CD4-positive, CD25-positive, alpha-beta regulatory T cell (primary cell): ENCODE measurements at regions not wholly inside any gene's neighbourhood (a gene's known extent, or its start where the extent isn't known, plus 50 kb on each side); places are given as distances from the start of the nearest gene placed in this dataset.

Experiments used
- ATAC-seq, 2 donors: fragments of 150-1000 bp; cut with Tn5 transposase; one replicate each; pipeline ENCODE4 v1.10.0; 2021; ENCODE audit warnings: low read depth in 2 of 2, moderate number of reproducible peaks in 2 of 2, moderate library complexity in 1 of 2
- DNase-seq, 3 donors: peaks; one replicate each; pipeline versions ENCODE4 v3.0.0 to v3.0.0-alpha.2; 2012 to 2022; ENCODE audit warnings: mixed read lengths in 1 of 3
- H3K27ac ChIP-seq: one replicate; pipeline ENCODE4 v1.7.0; 2013; ENCODE audit warnings: mild to moderate bottlenecking, low read length; ENCODE audit not compliant: insufficient read depth, poor library complexity, severe bottlenecking
- H3K27me3 ChIP-seq: one replicate; pipeline ENCODE4 v1.7.0; 2013; ENCODE audit warnings: low read length; ENCODE audit not compliant: control insufficient read depth, insufficient read depth
- H3K36me3 ChIP-seq: one replicate; pipeline ENCODE4 v1.7.0; 2013; ENCODE audit warnings: mild to moderate bottlenecking, low read length, moderate library complexity; ENCODE audit not compliant: control insufficient read depth, insufficient read depth
- H3K4me1 ChIP-seq: 2 replicates; pipeline ENCODE4 v1.7.0; 2013; ENCODE audit warnings: mild to moderate bottlenecking, low read length; ENCODE audit not compliant: insufficient read depth, control insufficient read depth, poor library complexity, severe bottlenecking
- H3K4me3 ChIP-seq: one replicate; pipeline ENCODE4 v1.7.0; 2013; ENCODE audit warnings: low read depth, mild to moderate bottlenecking, low read length, moderate library complexity
- H3K9me3 ChIP-seq, 2 experiments: 1 replicate in 1 of 2; 2 replicates in 1 of 2; pipeline ENCODE4 v1.7.0; 2013; ENCODE audit warnings: low read length in 2 of 2, mild to moderate bottlenecking in 1 of 2, moderate library complexity in 1 of 2; ENCODE audit not compliant: control insufficient read depth in 2 of 2
- H3K27ac Mint-ChIP-seq, 3 donors: one replicate each; pipeline ENCODE4 v1.8.0; 2020 to 2022; ENCODE audit warnings: mild to moderate bottlenecking in 3 of 3, mixed read lengths in 3 of 3, moderate library complexity in 2 of 3
- H3K27me3 Mint-ChIP-seq: one replicate; pipeline ENCODE4 v1.8.0; 2022; ENCODE audit warnings: mild to moderate bottlenecking, mixed read lengths
- H3K36me3 Mint-ChIP-seq: one replicate; pipeline ENCODE4 v1.8.0; 2020; ENCODE audit warnings: mixed read lengths
- H3K4me1 Mint-ChIP-seq, 4 donors: one replicate each; pipeline ENCODE4 v1.8.0; 2020 to 2022; ENCODE audit warnings: mixed read lengths in 4 of 4, mild to moderate bottlenecking in 1 of 4
- H3K4me3 Mint-ChIP-seq, 4 donors: one replicate each; pipeline ENCODE4 v1.8.0; 2020 to 2022; ENCODE audit warnings: mild to moderate bottlenecking in 4 of 4, mixed read lengths in 4 of 4, moderate library complexity in 3 of 4
- H3K9me3 Mint-ChIP-seq, 7 donors: one replicate each; pipeline ENCODE4 v1.8.0; 2020 to 2022; ENCODE audit warnings: mixed read lengths in 7 of 7, mild to moderate bottlenecking in 3 of 7, moderate library complexity in 2 of 7

DNA sequence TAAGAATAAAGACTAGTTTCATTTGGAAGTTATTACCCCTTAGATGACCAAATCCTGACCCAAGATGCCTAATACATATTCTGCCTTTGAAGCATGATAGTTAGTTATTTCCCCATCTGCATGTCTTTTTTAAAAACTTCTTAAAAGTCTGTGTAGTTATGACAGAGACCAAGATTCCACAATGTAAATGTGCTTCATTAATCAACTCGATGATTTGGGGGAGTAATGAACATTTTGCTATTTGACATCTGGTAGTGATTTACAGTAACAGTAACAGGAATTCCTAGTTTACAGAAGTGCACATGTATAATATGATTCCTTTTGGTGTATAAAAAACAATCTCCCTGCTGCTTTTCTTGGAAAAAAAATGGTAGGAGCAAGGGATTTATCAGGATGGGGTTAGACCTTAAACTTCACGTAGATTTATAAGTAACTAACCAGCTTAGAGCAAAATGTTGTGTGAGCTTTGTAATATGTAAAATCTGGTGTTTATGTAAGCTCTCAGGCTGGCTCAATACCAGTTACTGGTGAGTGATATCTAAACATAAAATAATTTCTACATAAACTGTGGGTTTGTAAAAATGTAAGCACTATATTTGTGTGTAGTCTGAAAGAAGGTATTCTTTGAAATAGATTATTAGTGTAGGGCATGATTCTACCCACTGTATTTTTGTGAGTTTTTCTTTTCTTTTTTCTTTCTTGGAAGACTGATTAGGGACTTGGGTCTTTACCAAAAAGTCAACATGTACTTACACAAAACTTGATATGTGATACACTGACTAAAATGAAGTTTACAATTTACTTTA is 641.6 kb downstream of the EPHA4 start:
- ATAC-seq (no peak), DNase-seq (no peak)
- Histone ChIP-seq H3K9me3 (peaks cover 3 to 10% of the 10 kb centered on the region in 2 experiments), H3K4me1 (no peaks in the 10 kb centered on the region), H3K4me3 (no peak overlapping the region), H3K27me3 (no peaks in the 10 kb centered on the region), H3K36me3 (no peaks in the 10 kb centered on the region), H3K27ac (no peak overlapping the region)
- Mint-ChIP-seq H3K36me3 (no peaks in the 10 kb centered on the region), H3K27me3 (no peaks in the 10 kb centered on the region), H3K9me3 (peaks cover 0 to 12% (median 5%) of the 10 kb centered on the region in 7 donors), H3K27ac (no peak overlapping the region), H3K4me1 (no peaks in the 10 kb centered on the region), H3K4me3 (no peak overlapping the region)

DNA sequence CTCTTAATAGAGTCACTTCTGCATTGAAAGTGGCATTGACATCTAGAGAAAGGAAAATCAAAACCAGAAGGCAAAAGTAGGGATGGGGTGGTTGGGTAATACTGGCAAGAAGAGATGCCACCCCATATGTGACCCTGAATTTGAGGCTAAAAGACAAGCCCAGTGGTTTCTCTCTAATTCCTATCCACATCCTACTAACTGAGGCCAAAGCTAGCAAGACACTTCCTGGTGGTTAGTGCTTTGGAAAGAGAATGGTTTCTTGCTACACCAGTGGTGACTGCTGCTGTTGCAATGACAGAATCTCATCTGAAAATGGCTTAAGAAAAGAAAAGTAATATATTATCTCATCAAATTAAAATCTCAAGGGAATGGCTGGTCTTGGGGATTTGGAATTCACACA is 640.6 kb downstream of the EPHA4 start:
- H3K27me3 ChIP-seq, result no peaks in the 10 kb centered on the region
- no peaks in the 10 kb centered on the region for H3K36me3 Mint-ChIP-seq
- H3K4me3 ChIP-seq, result no peak overlapping the region
- peaks cover under 1 to 2% of the 10 kb centered on the region in 2 experiments for H3K9me3 ChIP-seq
- H3K27ac ChIP-seq, result no peak overlapping the region
- no peak overlapping the region for H3K4me3 Mint-ChIP-seq
- H3K36me3 ChIP-seq, result no peaks in the 10 kb centered on the region
- H3K4me1 Mint-ChIP-seq, result no peaks in the 10 kb centered on the region
- no peak overlapping the region for H3K27ac Mint-ChIP-seq
- ATAC-seq, result no peak
- DNase-seq, result no peak
- peaks cover 0 to 8% (median 5%) of the 10 kb centered on the region in 7 donors for H3K9me3 Mint-ChIP-seq
- no peaks in the 10 kb centered on the region for H3K4me1 ChIP-seq
- H3K27me3 Mint-ChIP-seq, result no peaks in the 10 kb centered on the region

DNA sequence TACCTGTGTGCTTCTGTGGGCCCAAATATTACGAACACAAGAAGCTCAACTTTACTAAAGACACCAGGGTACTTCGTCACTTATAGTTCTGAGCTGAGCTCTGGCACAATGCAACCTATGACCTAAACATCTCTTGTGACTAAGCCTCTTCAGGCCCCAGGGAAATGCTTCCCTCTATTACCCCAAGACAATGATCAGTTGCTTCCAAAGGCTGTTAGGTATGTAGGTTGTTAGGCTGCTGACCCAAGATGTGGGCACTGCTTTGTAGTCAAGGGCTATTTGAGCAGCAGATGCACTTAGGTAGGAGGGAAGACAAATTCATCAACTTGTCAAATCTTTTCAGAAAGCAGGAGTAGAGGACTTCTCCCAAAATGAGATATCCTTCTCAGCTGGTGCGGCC is 640.1 kb downstream of the EPHA4 start:
- no peaks in the 10 kb centered on the region for H3K4me1 Mint-ChIP-seq
- H3K4me3 Mint-ChIP-seq, result no peak overlapping the region
- H3K4me1 ChIP-seq, result no peaks in the 10 kb centered on the region
- no peaks in the 10 kb centered on the region for H3K36me3 ChIP-seq
- no peaks in the 10 kb centered on the region for H3K27me3 Mint-ChIP-seq
- DNase-seq, result no peak
- no peak overlapping the region for H3K27ac Mint-ChIP-seq
- ATAC-seq, result no peak
- peaks cover 0 to 2% of the 10 kb centered on the region in 2 experiments for H3K9me3 ChIP-seq
- H3K27ac ChIP-seq, result no peak overlapping the region
- no peak overlapping the region for H3K4me3 ChIP-seq
- peaks cover 0 to 5% (median 2%) of the 10 kb centered on the region in 7 donors for H3K9me3 Mint-ChIP-seq
- no peaks in the 10 kb centered on the region for H3K27me3 ChIP-seq
- H3K36me3 Mint-ChIP-seq, result no peaks in the 10 kb centered on the region

DNA sequence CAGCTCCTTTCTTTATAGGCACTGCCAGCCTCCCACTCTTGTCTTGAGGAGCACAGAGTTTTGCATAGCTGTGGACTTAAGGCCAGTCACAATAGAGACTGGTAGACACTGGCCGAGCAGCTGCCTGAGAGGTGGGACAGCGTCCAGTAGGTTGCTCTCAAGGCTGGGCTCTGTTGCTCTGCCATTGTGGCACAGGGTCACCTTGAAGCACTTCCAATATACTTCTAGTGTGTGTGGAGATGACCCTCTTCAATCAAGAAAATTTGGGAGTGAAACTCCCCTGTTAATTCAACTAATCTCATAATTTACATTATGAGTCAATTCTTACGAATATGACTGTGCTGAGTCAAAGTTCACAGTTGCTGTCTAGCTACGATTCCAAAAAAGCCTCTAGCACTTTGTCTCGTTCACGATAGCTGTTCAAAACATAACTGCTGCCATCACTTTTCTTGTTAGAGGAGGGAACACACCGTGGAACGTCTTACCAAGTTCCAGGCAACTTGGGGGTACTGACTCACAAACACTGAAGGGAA is 636.2 kb downstream of the EPHA4 start:
- no peaks in the 10 kb centered on the region for H3K4me1 Mint-ChIP-seq
- Histone ChIP-seq H3K4me1 (no peaks in the 10 kb centered on the region), H3K36me3 (no peaks in the 10 kb centered on the region), H3K27ac (no peak overlapping the region), H3K9me3 (no peaks in the 10 kb centered on the region), H3K27me3 (no peaks in the 10 kb centered on the region), H3K4me3 (no peak overlapping the region)
- ATAC-seq (no peak), DNase-seq (no peak)
- peaks cover 0 to 8% (median 0%) of the 10 kb centered on the region in 7 donors for H3K9me3 Mint-ChIP-seq
- H3K36me3 Mint-ChIP-seq, result no peaks in the 10 kb centered on the region
- H3K27ac Mint-ChIP-seq, result no peak overlapping the region
- H3K27me3 Mint-ChIP-seq, result peaks cover 5% of the 10 kb centered on the region
- no peak overlapping the region for H3K4me3 Mint-ChIP-seq

DNA sequence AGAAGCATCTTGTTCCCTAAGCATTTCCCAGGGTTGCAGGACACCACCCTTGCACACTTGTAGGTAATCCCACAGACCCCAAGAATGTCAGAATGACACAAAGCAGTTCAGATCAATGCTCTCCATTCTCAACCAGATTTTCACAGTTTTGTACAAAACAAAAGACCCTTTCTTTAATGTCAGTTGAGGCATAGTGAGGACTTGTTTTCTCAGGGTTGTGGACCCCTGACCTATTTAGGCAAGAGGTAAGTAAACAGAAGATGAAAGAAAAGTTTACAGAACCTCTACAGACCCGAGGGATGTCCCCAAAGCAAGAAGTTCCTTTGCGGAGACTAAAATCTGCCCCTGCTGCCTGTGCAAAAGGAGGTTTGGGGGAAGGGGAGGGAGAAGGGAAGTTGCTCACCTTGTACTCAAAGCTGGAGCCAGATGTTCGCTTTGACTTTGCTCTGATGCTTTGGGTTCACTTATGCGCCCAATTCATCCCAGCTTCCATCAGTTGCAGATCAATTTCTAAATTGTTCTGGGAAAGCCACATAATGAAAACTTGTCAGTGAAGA is 635.4 kb downstream of the EPHA4 start:
- Mint-ChIP-seq H3K4me3 (no peak overlapping the region), H3K36me3 (no peaks in the 10 kb centered on the region), H3K9me3 (peaks cover 0 to 8% (median 0%) of the 10 kb centered on the region in 7 donors), H3K27me3 (peaks cover 5% of the 10 kb centered on the region), H3K27ac (no peak overlapping the region), H3K4me1 (no peaks in the 10 kb centered on the region)
- Histone ChIP-seq H3K9me3 (no peaks in the 10 kb centered on the region), H3K36me3 (no peaks in the 10 kb centered on the region), H3K27me3 (no peaks in the 10 kb centered on the region), H3K27ac (no peak overlapping the region), H3K4me1 (no peaks in the 10 kb centered on the region), H3K4me3 (no peak overlapping the region)
- ATAC-seq, result no peak
- DNase-seq, result no peak

DNA sequence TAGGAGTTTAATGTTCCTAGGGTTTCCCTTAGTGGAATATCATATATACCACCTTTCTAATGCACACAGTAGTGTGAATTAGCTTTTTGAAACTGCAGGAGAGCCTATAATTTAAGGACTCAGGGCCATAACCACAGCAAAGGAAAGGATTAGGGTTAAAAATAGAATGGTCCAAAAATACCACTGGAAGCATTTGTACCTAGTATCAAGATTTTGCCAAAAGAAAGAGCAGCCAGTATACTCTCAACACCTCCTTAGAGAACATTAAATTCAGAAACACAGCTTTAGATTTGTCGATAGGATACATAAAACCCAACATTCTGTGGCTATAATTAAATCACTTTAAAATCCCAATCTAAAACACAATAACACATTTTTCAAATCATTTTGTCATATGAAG is 634.9 kb downstream of the EPHA4 start:
- no peak overlapping the region for H3K4me3 Mint-ChIP-seq
- no peaks in the 10 kb centered on the region for H3K4me1 Mint-ChIP-seq
- H3K27me3 Mint-ChIP-seq, result peaks cover 5% of the 10 kb centered on the region
- ATAC-seq (no peak), DNase-seq (no peak)
- Histone ChIP-seq H3K36me3 (no peaks in the 10 kb centered on the region), H3K27ac (no peak overlapping the region), H3K4me3 (no peak overlapping the region), H3K4me1 (no peaks in the 10 kb centered on the region), H3K27me3 (no peaks in the 10 kb centered on the region), H3K9me3 (no peaks in the 10 kb centered on the region)
- H3K36me3 Mint-ChIP-seq, result no peaks in the 10 kb centered on the region
- H3K27ac Mint-ChIP-seq, result no peak overlapping the region
- H3K9me3 Mint-ChIP-seq, result peaks cover 0 to 8% (median 0%) of the 10 kb centered on the region in 7 donors

DNA sequence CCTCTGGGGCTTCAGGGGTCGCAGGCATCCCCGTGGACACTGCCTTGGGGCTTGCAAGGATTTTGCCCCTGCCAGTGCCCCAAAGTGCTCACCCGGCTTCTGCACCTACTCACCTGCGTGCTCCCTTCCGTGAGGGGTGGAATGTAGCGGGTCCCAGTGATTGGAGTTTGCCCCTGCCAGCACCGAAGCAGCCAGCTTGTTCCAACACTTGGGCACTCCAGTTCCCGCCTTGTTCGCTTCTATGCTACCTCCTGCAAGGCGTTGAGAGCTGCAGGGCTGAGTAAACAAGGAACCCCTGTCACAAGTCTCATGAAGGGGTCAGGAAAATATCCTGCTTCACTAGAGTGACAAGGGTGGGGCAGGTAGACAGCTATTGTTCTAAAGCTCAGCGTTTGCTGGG is 631.5 kb downstream of the EPHA4 start:
- H3K27ac ChIP-seq, result no peak overlapping the region
- Mint-ChIP-seq H3K36me3 (no peaks in the 10 kb centered on the region), H3K27ac (no peak overlapping the region), H3K4me1 (no peaks in the 10 kb centered on the region), H3K4me3 (no peak overlapping the region), H3K27me3 (peaks cover 5% of the 10 kb centered on the region), H3K9me3 (peaks cover 0 to 8% (median 0%) of the 10 kb centered on the region in 7 donors)
- H3K9me3 ChIP-seq, result no peaks in the 10 kb centered on the region
- H3K36me3 ChIP-seq, result no peaks in the 10 kb centered on the region
- no peaks in the 10 kb centered on the region for H3K27me3 ChIP-seq
- ATAC-seq (no peak), DNase-seq (no peak)
- H3K4me1 ChIP-seq, result no peaks in the 10 kb centered on the region
- H3K4me3 ChIP-seq, result no peak overlapping the region

DNA sequence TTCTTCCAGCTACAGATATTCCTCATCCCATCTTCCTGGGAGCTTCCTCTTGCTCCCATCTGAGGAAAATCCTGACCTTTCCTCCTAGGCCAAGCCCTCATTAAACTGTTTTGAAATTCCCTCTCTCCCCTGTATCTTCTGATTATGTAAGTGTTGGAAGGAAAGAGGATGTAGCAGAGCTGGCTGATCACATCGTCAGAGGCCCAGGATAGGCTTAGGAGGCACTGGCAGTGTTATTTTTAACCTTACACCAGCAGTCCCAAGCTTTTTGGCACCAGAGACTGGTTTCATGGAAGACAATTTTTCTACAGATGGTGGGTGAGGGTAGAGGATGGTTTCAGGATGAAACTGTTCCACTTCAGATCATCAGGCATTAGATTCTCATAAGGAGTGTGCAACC is 630.4 kb downstream of the EPHA4 start:
- Mint-ChIP-seq H3K36me3 (no peaks in the 10 kb centered on the region), H3K4me1 (no peaks in the 10 kb centered on the region), H3K27me3 (peaks cover 5% of the 10 kb centered on the region), H3K4me3 (no peak overlapping the region), H3K9me3 (peaks cover 0 to 8% (median 0%) of the 10 kb centered on the region in 7 donors), H3K27ac (no peak overlapping the region)
- no peak for DNase-seq
- H3K4me3 ChIP-seq, result no peak overlapping the region
- no peaks in the 10 kb centered on the region for H3K9me3 ChIP-seq
- ATAC-seq, result no peak
- no peaks in the 10 kb centered on the region for H3K27me3 ChIP-seq
- no peaks in the 10 kb centered on the region for H3K36me3 ChIP-seq
- H3K4me1 ChIP-seq, result no peaks in the 10 kb centered on the region
- no peak overlapping the region for H3K27ac ChIP-seq
